Left kidney (tissue), 1 donor: ENCODE measurements at regions not wholly inside any gene's neighbourhood (a gene's known extent, or its start where the extent isn't known, plus 50 kb on each side); places are given as distances from the start of the nearest gene placed in this dataset.

Experiments
- DNase-seq: peaks from one replicate; pipeline ENCODE4 v3.0.0-alpha.2; 2013

DNA sequence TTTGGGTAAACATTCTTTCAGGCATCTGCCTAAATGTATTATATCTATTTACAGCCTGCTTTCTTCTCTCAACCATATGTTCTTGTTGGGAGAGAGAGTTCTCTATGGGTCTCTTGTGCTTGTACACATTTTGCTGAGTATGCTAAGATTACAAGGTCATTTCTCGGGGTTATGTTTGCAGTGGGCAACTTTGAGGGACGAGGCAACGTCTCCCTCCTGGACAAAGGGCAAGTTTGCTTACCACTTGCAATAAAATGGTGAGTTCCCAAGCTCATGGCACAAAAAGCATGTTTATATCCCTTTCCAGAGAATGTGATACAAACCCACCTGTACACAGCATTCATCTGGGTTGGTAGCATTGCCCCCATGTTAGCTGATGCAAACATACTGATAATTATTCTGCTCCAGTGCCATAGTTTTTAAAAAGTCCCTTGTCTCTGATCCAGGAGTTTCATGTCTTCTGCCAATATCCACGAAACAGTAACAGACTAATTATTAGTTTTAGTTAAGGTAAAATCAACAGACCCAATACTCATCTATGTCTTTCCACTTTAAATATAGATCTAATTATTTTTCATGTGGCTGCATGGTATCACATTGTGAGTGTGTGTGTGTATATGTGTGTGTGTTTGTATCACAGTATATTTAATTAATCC is 84.2 kb upstream of the MAPK4 start:
- no peak for DNase-seq

GRCh38 chr18:50492097-50492496 is 67.8 kb upstream of the MAPK4 start:
- DNase-seq, result no peak

DNA sequence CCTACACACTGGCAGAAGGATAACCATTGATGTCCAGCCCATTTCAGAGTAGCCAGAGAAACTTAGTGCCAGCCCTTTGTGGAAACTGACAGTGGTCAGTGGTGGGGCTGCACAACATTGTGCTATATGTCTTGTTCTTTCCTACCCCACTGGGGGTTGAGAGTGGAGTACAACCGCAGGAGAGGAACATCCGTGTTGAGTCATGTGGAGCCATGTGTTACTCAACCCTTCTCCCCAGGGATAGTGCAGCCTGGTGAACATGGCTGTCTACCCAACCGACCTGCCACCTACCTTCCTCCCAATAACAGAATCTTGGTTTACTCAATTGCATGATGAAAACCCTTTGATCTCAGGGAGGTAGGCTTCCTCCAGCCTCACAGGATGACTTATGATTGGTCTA is 65.3 kb upstream of the MAPK4 start:
- DNase-seq, result no peak

GRCh38 chr18:50506362-50506761 is 53.5 kb upstream of the MAPK4 start:
- no peak for DNase-seq

DNA sequence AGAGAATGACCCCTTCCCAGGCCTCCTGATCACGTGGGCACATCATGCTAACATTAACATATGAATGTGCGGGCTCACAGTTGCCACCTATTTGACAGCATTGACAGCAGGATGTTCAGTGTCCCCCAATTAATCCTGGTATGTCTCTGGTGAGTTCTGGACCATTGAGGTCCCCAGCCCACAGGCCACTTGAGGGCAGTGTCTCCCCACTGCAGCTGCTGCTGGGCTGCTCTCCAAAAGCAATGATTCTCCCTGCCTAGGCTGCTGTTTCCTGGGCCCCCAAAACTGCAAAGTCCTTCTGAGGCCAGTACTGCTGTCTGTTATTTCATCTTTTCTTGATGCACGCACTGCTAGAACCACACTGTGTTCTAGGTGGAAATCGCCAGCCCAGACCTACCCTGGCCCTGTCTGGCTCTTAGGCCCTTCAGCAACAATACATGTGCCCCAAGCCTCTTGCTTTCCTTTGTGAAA is 52.7 kb upstream of the MAPK4 start:
- peak; percentile 67 for DNase-seq

GRCh38 chr18:50508228-50508627 is 51.7 kb upstream of the MAPK4 start:
- no peak for DNase-seq

DNA sequence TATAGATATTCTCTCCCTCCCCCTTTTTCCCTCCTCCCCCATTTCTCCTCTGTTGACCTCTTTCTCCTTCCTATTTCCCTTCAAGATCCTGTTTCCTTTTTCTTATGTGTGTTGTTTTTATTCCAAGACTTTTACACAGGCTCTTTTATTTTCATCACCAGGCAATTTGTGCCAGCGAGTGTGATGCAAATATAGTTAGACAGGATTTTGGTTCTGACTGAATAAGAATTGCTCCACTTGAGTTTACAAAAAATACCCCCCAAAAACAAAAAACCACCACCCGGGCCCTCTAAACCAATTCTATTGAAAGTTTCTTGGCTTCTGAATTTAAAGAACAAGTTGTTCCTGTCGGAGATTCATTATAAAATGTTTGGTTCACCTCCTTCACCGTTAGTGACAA is 50.9 kb upstream of the MAPK4 start:
- no peak for DNase-seq
